ENCODE measurements at regions not wholly inside any gene's neighbourhood (a gene's known extent, or its start where the extent isn't known, plus 50 kb on each side); places are given as distances from the start of the nearest gene placed in this dataset.

DNA sequence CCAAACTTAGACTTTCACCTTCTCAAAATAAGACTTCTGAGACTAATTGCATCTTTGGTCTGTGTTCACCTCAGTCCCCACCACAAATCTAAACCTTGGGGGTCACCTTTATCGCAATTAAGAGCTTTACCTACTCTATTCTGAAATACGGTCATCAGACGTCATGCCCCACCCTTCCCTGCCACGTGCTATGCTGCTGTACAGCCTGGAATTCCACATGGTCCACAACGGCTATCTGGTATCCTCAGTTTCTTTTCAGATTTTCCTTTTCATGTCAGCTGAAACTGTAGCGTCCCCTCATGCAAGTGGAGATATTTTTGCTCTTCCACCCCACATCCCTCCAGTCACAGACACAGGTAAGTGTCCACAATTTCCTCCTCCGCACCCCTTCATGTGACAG, 511.1 kb downstream of the DIRAS2 start:
- peaks cover 55% of the 10 kb centered on the region for H3K27me3 ChIP-seq (ENCODE audit: control insufficient read depth, insufficient read depth, low read length, poor library complexity, severe bottlenecking)
- no peak for DNase-seq
- no peak overlapping the region for H3K27ac Mint-ChIP-seq
- no peak overlapping the region for H3K4me3 Mint-ChIP-seq
- no peak overlapping the region for H3K4me3 ChIP-seq (ENCODE audit: low read length)
- H3K9ac ChIP-seq (ENCODE audit: extremely low read depth, low read length, poor library complexity, severe bottlenecking), result no peak overlapping the region
- no peaks in the 10 kb centered on the region for H3K4me1 ChIP-seq (ENCODE audit: control insufficient read depth, insufficient read depth, low read length)
- TF ChIP-seq, protein P1, sequence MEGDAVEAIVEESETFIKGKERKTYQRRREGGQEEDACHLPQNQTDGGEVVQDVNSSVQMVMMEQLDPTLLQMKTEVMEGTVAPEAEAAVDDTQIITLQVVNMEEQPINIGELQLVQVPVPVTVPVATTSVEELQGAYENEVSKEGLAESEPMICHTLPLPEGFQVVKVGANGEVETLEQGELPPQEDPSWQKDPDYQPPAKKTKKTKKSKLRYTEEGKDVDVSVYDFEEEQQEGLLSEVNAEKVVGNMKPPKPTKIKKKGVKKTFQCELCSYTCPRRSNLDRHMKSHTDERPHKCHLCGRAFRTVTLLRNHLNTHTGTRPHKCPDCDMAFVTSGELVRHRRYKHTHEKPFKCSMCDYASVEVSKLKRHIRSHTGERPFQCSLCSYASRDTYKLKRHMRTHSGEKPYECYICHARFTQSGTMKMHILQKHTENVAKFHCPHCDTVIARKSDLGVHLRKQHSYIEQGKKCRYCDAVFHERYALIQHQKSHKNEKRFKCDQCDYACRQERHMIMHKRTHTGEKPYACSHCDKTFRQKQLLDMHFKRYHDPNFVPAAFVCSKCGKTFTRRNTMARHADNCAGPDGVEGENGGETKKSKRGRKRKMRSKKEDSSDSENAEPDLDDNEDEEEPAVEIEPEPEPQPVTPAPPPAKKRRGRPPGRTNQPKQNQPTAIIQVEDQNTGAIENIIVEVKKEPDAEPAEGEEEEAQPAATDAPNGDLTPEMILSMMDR (conservative IDR thresholded peaks at IDR 0.05), result no peak
- peaks cover 14% of the 10 kb centered on the region for H3K27me3 Mint-ChIP-seq (ENCODE audit: insufficient read depth)
- no peaks in the 10 kb centered on the region for H3K36me3 ChIP-seq (ENCODE audit: control insufficient read depth, insufficient read depth, low read length)
- 90 to 93% methylated on average over 5 to 7 of the region's 7 CpGs for WGBS, 2 experiments (ENCODE audit: insufficient coverage in 1 of 2, insufficient read length in 1 of 2)
- H3K4me1 Mint-ChIP-seq, result no peaks in the 10 kb centered on the region
- H3K27ac ChIP-seq (ENCODE audit: low read depth, low read length), result no peak overlapping the region
- H3K9me3 ChIP-seq (ENCODE audit: control insufficient read depth, low read length), result no peaks in the 10 kb centered on the region
- no peaks in the 10 kb centered on the region for H3K9me3 Mint-ChIP-seq
- no peaks in the 10 kb centered on the region for H3K36me3 Mint-ChIP-seq (ENCODE audit: low read depth)

DNA sequence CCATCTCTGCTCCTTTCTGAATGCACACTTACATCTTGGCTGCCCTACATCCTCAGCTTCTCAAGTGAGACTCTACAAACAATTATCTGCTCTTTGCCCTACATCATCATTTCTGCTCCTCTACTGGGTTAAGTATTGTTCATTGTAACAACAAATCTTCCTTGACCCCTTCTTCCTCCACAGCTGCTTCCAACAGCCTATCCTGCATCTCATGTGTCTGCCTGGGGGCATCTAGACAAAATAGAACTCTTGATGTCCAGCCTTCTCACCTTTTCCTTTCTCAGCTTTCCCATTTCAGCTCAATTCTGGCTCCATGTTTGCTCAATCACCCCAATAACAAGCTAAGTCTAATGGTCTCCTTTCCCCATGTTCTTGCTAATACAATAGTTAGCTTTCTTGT, 509.8 kb downstream of the DIRAS2 start:
- H3K4me1 ChIP-seq (ENCODE audit: control insufficient read depth, insufficient read depth, low read length), result no peaks in the 10 kb centered on the region
- Mint-ChIP-seq H3K36me3 (ENCODE audit: low read depth) (no peaks in the 10 kb centered on the region), H3K4me3 (no peak overlapping the region)

DNA sequence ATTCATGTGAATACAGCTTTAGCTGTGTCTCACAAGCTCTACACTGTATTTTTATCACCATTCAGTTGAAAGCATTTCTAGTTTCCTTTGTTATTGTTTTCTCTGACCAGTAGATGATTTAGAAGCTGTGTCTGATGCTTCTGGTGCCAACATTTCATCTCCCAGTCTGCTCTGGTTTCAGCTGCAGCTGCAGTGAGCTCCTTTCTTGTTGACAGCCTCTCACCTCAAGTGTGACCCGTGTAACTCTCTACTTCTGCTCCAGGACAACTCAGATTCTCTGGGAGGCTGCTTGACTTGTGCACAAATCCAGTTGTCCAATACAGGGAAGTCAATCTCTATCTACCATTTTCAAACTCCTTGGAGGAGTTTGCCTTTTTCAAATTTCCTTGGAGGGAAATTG, 504.8 kb downstream of the DIRAS2 start:
- no peak for DNase-seq
- Mint-ChIP-seq H3K27me3 (ENCODE audit: insufficient read depth) (peaks cover 8% of the 10 kb centered on the region), H3K27ac (no peak overlapping the region), H3K9me3 (no peaks in the 10 kb centered on the region), H3K36me3 (ENCODE audit: low read depth) (no peaks in the 10 kb centered on the region), H3K4me3 (no peak overlapping the region), H3K4me1 (no peaks in the 10 kb centered on the region)
- Histone ChIP-seq H3K36me3 (ENCODE audit: control insufficient read depth, insufficient read depth, low read length) (no peaks in the 10 kb centered on the region), H3K4me1 (ENCODE audit: control insufficient read depth, insufficient read depth, low read length) (no peaks in the 10 kb centered on the region), H3K9me3 (ENCODE audit: control insufficient read depth, low read length) (no peaks in the 10 kb centered on the region), H3K4me3 (ENCODE audit: low read length) (no peak overlapping the region), H3K27ac (ENCODE audit: low read depth, low read length) (no peak overlapping the region), H3K9ac (ENCODE audit: extremely low read depth, low read length, poor library complexity, severe bottlenecking) (no peak overlapping the region), H3K27me3 (ENCODE audit: control insufficient read depth, insufficient read depth, low read length, poor library complexity, severe bottlenecking) (peaks cover 22% of the 10 kb centered on the region)
- TF ChIP-seq, protein P1 (conservative IDR thresholded peaks at IDR 0.05), result no peak
- 85 to 100% methylated on average over 1 of the region's 1 CpG for WGBS, 2 experiments (ENCODE audit: insufficient coverage in 1 of 2, insufficient read length in 1 of 2)

More for the DNA sequence above, 509.8 kb downstream of the DIRAS2 start:
- Histone ChIP-seq H3K36me3 (ENCODE audit: control insufficient read depth, insufficient read depth, low read length) (no peaks in the 10 kb centered on the region), H3K9ac (ENCODE audit: extremely low read depth, low read length, poor library complexity, severe bottlenecking) (no peak overlapping the region), H3K27me3 (ENCODE audit: control insufficient read depth, insufficient read depth, low read length, poor library complexity, severe bottlenecking) (peaks cover 55% of the 10 kb centered on the region), H3K27ac (ENCODE audit: low read depth, low read length) (no peak overlapping the region), H3K4me3 (ENCODE audit: low read length) (no peak overlapping the region), H3K9me3 (ENCODE audit: control insufficient read depth, low read length) (no peaks in the 10 kb centered on the region)
- TF ChIP-seq, protein P1 (conservative IDR thresholded peaks at IDR 0.05), result no peak
- H3K4me1 Mint-ChIP-seq, result no peaks in the 10 kb centered on the region
- peaks cover 14% of the 10 kb centered on the region for H3K27me3 Mint-ChIP-seq (ENCODE audit: insufficient read depth)
- DNase-seq, result no peak
- H3K27ac Mint-ChIP-seq, result no peak overlapping the region
- no peaks in the 10 kb centered on the region for H3K9me3 Mint-ChIP-seq

Measured in endodermal cell (in vitro differentiated cells).